Endothelial cell (in vitro differentiated cells): ENCODE measurements at regions not wholly inside any gene's neighbourhood (a gene's known extent, or its start where the extent isn't known, plus 50 kb on each side); places are given as distances from the start of the nearest gene placed in this dataset.

Source experiments
- DNase-seq: peaks from one replicate; pipeline ENCODE4 v3.0.0; 2021; ENCODE audit warnings: low spot score
- H3K27ac Mint-ChIP-seq: one replicate; pipeline ENCODE4 v1.8.0; 2021; ENCODE audit warnings: mixed read lengths, inconsistent platforms; ENCODE audit not compliant: unreplicated experiment
- H3K27me3 Mint-ChIP-seq: one replicate; pipeline ENCODE4 v1.8.0; 2021; ENCODE audit warnings: mild to moderate bottlenecking, moderate library complexity, mixed read lengths, inconsistent platforms; ENCODE audit not compliant: unreplicated experiment
- H3K36me3 Mint-ChIP-seq: one replicate; pipeline ENCODE4 v1.8.0; 2021; ENCODE audit warnings: mild to moderate bottlenecking, low read depth, mixed read lengths, inconsistent platforms; ENCODE audit not compliant: unreplicated experiment
- H3K4me1 Mint-ChIP-seq: one replicate; pipeline ENCODE4 v1.8.0; 2021; ENCODE audit warnings: mild to moderate bottlenecking, mixed read lengths, inconsistent platforms; ENCODE audit not compliant: unreplicated experiment
- H3K4me3 Mint-ChIP-seq: one replicate; pipeline ENCODE4 v1.8.0; 2021; ENCODE audit warnings: mild to moderate bottlenecking, mixed read lengths, inconsistent platforms; ENCODE audit not compliant: unreplicated experiment
- H3K9me3 Mint-ChIP-seq: one replicate; pipeline ENCODE4 v1.8.0; 2021; ENCODE audit warnings: mixed read lengths, inconsistent platforms; ENCODE audit not compliant: unreplicated experiment
- CTCF ChIP-seq: fragments of 200-600 bp; sonication (generic); IDR thresholded peaks from one replicate; pipeline ENCODE4 v1.5.0; 2021; ENCODE audit warnings: antibody characterized with exemption; ENCODE audit not compliant: unreplicated experiment

GRCh38 chr20:11448554-11448953, 469.1 kb upstream of the BTBD3 start:
- H3K36me3 Mint-ChIP-seq, result no peaks in the 10 kb centered on the region
- no peak overlapping the region for H3K27ac Mint-ChIP-seq
- TF ChIP-seq CTCF, result no peak
- H3K4me3 Mint-ChIP-seq, result no peak overlapping the region
- peaks cover 30% of the 10 kb centered on the region for H3K4me1 Mint-ChIP-seq
- DNase-seq, result no peak
- H3K27me3 Mint-ChIP-seq, result no peaks in the 10 kb centered on the region
- H3K9me3 Mint-ChIP-seq, result no peaks in the 10 kb centered on the region

- H3K36me3 Mint-ChIP-seq, result no peaks in the 10 kb centered on the region
- H3K27me3 Mint-ChIP-seq, result no peaks in the 10 kb centered on the region
- H3K4me1 Mint-ChIP-seq, result peaks cover 51% of the 10 kb centered on the region
- no peak for DNase-seq
- no peak overlapping the region for H3K4me3 Mint-ChIP-seq
- H3K9me3 Mint-ChIP-seq, result no peaks in the 10 kb centered on the region
- no peak for TF ChIP-seq CTCF
- peak overlapping the region; percentile 80 for H3K27ac Mint-ChIP-seq
These were observed 465.9 kb upstream of the BTBD3 start for GRCh38 chr20:11451793-11452291.

- DNase-seq, result no peak
- peaks cover 49% of the 10 kb centered on the region for H3K4me1 Mint-ChIP-seq
- no peaks in the 10 kb centered on the region for H3K36me3 Mint-ChIP-seq
- H3K27me3 Mint-ChIP-seq, result no peaks in the 10 kb centered on the region
- H3K27ac Mint-ChIP-seq, result no peak overlapping the region
- no peak overlapping the region for H3K4me3 Mint-ChIP-seq
- H3K9me3 Mint-ChIP-seq, result no peaks in the 10 kb centered on the region
- no peak for TF ChIP-seq CTCF
These were observed 465.4 kb upstream of the BTBD3 start for GRCh38 chr20:11452326-11452725.

GRCh38 chr20:11453430-11453829, 464.3 kb upstream of the BTBD3 start:
- Mint-ChIP-seq H3K9me3 (no peaks in the 10 kb centered on the region), H3K36me3 (no peaks in the 10 kb centered on the region), H3K4me1 (peaks cover 46% of the 10 kb centered on the region), H3K27ac (no peak overlapping the region), H3K27me3 (peaks cover under 1% of the 10 kb centered on the region), H3K4me3 (no peak overlapping the region)
- TF ChIP-seq CTCF, result no peak
- DNase-seq, result no peak

- peaks cover 62% of the 10 kb centered on the region for H3K4me1 Mint-ChIP-seq
- peaks cover 3% of the 10 kb centered on the region for H3K27me3 Mint-ChIP-seq
These were observed 462.5 kb upstream of the BTBD3 start for GRCh38 chr20:11454966-11455799.

More at GRCh38 chr20:11454966-11455799, 462.5 kb upstream of the BTBD3 start:
- Mint-ChIP-seq H3K9me3 (no peaks in the 10 kb centered on the region), H3K36me3 (no peaks in the 10 kb centered on the region), H3K27ac (peak overlapping the region; percentile 90), H3K4me3 (no peak overlapping the region)
- DNase-seq, result peak; percentile 15
- TF ChIP-seq CTCF, result no peak
